Activated gamma-delta T cell treated with anti-CD3 and anti-CD28 coated beads, Interleukin-2, amount 50 U/mL, for 16 hours (primary cell): ENCODE measurements at regions not wholly inside any gene's neighbourhood (a gene's known extent, or its start where the extent isn't known, plus 50 kb on each side); places are given as distances from the start of the nearest gene placed in this dataset.

ENCODE experiments used
- DNase-seq: peaks from one replicate; pipeline ENCODE4 v3.0.0-alpha.2; 2020; ENCODE audit warnings: low read depth

DNA sequence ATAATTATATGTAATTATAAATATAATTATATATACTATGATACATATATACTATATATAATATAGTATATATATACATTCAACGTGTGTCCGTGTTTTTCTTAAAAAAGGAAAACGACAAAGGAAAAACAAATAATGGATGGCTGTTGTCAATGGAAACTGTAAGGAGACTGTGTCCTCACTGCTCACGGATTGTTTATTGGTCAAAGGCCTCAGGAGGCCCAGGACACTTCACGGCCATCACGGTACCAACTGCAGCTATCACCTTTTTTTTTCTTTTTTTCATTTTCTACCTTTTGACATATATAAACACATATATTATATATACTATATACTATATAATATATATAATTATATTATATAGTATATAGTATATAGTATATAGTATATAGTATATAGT lies 113.4 kb downstream of the SPTSSA start:
- DNase-seq = no peak

DNA sequence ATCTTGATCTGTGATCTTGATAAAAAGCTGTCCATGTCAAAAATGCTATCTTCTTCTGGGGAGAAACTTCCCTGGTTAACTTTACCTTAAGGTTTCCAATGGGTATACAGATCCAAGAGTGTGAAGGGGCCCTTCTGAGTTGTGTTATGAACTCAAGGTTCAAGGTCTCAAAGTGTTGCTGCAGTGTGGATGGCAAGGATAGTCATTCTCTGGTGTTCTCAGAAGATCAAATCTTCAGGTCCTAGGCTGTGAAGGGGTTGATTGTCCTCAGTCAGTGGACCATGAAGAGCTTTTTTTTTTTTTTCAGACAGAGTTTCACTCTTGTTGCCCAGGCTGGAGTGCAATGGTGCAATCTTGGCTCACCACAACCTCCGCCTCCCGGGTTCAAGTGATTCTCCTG lies 114.4 kb downstream of the SPTSSA start:
- no peak for DNase-seq

DNA sequence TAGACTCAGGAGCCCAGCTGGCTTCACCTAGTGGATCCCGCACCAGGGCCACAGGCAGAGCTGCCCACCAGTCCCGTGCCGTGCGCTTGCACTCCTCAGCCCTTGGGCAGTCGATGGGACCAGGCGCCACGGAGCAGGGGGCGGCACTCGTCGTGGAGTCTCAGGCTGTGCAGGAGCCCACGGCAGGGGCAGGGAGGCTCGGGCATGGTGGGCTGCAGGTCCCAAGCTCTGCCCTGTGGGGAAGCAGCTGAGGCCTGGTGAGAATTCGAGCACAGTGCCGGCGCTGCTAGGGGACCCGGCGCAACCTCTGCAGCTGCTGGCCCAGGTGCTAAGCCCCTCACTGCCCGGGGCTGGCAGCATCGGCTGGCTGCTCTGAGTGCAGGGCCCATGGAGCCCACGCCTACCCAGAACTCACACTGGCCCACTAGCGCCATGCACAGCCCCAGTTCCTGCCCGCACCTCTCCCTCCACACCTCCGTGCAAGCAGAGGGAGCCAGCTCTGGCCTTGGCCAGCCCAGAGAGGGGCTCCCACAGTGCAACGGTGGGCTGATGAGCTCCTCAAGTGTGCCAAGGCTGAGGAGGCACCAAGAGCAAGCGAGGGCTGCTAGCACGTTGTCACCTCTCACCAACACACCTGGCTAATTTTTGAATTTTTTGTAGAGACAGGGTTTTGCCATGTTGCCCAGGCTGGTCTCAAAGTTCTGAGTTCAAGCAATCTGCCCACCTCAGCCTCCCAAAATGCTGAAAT lies 116.1 kb downstream of the SPTSSA start:
- DNase-seq = no peak

DNA sequence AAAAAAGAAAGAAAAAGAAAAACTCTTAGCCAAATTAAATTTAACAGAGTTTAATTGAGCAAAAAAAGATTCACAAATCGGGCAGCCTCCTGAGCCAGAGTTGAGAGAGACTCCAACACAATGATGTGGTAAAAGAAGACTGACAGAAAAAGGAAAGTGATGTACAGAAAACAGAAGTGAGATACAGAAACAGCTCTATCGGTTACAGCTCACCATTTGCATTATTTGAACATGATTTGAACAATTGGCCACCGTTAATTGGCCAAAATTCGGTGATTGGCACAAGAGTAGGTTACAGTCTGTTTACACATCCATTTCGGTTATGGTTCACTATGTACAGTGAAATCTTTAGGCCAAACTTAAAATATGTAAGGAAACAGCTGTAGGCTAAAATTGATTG lies 117.7 kb downstream of the SPTSSA start:
- no peak for DNase-seq

DNA sequence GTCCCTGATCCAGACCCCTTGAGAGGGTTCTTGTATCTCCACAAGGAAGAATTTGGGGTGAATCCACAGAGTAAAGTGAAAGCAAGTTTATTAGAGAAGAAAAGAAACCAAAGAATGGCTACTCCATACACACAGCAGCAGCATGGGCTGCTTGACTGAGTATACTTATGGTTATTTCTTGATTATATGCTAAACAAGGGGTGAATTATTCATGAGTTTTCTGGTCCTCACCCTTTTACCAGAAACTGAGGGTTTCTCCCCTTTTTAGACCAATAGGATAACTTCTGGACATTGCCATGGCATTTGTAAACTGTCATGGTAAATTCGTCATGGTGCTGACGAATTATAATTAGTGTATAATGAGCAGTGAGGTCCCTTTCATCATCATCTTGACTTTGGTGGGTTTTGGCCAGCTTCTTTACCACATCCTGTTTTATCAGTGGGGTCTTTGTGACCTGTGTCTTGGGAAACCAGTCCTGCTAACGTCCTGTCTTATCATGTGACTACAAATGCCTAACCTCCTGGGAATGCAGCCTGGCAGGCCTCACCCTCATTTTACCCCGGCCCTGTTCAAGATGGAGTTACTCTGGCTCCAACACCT lies 121.9 kb downstream of the SPTSSA start:
- DNase-seq = no peak

DNA sequence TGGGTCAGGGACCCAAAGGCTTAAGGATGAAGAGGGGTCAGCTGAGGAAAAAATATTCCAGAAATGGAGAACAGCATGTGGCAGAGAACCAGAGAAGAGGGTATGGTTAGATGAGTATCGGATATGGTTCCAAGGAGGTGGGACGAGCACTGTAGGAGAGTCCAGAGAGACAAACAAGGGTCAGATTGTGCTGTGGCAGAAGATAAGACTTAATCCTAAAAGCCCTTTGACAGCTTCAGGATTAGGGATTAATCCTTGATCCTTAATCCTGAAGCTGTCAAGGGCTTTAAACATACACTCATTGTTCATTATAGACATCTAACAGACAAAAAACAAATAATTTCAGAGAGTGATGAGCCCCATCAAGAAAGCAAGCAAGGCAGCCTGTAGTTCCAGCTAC lies 124.0 kb downstream of the SPTSSA start:
- DNase-seq = no peak

DNA sequence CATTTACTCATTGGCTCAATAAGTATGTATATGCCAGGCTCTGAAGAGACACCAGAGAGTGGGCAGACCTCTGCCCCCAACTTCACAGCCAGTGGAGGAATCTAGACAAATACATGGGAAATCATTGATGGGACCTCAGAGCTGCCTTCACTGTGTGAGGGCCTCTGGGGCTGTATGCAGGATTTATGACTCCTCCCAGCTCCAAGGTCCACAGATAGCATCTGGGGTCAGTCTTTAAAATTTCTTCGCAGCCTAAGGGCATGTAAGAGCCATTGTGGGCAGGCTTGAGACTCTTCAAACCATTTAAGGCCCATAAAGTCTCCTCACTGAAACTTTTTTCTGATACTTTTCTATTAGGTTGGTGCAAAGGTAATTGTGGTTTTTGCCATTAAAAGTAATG lies 125.5 kb downstream of the SPTSSA start:
- no peak for DNase-seq

DNA sequence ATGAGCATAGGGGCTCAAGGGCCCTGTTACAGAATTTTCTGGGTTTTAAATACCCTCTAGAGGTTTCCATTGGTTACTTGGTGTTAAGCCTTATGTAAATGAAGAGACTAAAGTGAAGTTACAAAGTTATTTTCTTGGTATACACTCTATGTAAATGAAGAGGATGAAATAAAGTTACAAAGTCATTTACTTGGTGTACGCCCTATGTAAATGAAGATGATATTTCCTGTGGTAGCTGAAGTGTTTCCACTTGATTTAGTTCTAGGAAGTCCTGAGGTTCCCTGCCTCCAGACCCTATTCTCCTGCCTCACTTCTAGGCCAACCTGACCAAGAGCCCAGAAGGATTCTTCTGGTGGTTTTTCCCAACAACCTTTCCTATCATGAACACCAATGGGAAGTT lies 126.1 kb downstream of the SPTSSA start:
- no peak for DNase-seq

DNA sequence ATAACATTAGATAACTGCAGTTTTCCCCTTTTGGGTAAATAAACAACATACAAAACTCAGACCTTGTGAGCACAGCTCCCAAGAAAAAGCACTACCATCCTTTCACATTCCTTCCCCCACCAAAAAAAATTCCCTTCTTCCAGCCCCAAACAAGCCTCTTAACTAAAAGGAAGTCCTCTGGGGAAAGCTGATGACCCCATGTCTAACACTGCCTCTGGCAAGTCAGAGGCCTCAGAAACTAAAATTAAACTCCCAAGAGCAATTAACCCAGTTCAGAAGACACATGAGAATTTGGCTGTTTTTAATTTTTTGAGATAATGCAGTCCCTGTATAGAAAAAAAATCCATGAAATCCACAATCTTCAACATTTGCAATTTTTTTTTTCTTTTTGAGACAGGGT lies 127.7 kb downstream of the SPTSSA start:
- DNase-seq = no peak

DNA sequence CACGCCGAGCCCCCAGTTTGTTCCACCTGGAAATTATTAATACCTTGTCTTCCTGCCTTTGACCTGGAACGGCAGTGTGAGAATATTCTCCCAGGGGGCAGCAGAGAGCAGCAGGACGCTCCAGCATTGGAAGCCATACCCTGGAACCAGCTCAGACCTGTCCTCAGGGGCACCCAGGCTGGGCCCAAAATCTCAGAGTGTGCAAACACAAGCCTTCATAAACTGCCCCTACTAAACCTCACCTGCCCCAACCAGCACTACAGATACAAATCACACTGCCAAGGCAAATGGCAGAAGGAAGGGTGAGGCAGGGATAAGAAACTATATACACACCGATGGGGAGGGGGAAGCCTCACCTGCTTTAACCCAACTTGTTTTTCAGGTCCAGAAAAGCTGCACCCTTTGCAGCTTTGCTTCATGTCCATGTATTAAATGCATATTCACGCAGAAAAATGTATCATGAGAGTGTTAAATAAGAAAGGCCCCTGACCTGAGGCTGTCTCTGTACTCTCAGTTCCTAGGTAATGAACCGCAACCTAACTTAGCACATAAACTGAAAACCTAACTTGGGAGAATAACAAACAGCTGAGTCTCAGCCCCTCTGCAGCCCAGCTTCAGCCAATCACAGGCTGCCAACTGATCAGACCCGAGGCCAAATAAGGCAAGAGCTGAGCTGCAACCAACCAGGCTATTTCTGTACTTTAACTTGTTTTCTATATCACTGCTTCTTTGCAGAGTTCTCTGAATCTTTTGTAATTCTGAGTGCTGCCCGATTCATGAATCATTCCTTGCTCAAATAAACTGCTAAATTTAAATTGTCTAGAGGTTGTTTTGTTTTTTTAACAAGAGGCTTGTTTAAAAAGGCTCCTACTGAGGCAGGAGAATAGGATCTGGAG lies 130.1 kb downstream of the SPTSSA start:
- DNase-seq = peak; percentile 17

DNA sequence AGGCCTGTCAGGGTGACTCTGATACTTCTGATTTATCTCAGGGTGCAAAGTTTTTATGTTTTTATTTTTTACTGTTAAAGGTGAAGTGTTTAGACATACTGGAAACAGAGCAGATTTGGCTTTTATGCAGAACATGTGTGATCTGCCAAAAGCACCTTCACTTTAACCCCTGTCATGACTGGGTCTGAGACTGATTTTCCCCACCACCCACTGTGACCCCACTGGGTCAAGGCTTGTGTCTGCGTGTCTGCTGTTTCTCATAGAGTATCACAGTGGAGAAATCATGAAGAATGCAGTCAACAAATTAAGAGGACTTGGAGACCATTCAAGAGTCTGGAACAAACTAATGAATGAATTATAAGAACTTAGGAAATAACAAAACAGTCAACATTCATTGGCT lies 131.2 kb downstream of the SPTSSA start:
- DNase-seq = no peak

DNA sequence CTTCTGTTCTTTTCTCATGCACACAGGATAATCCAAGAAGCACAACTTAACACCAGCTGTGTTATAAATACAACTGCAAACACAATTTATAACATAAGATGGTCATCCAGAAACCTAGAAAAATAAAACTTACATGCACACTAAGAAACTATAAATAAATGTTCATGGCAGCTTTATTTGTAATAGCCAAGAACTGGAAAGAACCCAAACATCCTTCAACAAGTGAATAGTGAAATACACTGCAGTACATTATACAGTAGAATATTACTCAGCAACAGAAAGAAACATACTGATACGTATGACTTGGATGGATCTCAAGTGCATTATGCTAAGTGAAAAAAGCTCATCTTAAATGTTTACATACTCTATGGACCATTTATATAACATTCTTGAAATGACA lies 132.7 kb downstream of the SPTSSA start:
- DNase-seq = no peak

DNA sequence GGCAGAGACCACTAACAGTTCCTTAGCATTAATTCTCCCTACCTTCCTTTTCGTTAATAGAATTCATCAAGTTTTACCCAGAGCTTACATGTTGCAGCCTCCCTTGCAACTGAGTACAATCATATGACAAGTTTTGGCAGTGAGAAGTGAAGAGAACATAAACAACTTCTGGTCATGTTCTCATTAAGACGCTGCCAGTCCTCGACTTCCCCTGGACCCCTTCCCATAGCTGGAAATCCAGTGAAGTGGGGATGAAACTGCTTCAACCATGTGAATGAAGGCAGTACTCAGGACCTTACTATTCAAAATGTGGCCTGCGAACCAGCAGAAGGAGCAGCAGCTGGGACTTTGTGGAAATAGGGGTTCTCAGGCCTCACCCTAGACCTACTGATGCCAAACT lies 133.9 kb downstream of the SPTSSA start:
- no peak for DNase-seq

DNA sequence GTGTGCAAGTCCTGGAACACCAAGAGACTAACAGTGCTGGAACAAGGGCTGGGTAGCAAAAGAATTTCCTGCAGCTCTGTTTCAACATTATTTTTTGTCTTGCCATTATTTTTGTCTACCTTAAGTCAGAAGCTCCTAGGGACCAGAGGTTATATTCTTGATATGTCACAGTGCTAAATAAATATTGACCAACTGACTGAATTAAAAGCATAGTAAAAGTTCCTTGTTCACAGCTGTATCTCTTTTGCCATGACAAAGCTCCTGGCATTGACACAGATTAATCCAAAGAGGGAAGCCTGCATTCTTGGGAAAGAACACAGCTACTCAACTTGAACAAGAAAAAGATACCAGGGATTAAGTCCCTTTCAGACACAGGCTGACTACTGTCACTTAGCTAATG lies 136.5 kb downstream of the SPTSSA start:
- no peak for DNase-seq

DNA sequence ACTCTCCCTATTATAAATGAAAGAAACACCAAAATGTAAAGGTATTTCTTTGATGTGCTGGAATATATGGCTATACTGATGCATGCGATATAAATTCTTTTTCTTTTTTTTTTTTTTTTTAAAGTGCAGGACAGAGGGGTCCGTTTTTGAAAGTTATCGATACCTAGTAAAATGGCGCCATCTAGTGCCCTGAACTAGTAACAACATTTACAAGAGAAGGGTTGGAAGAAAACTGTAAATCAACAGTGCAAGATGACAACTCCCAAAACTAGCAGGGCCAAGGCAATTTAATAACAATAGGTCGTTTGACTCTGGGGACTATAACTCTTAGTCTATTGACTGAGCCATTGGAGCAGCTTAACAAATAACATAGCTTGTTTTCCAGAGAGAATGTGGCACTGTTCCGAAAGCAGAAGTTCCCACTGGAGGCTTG lies 137.7 kb downstream of the SPTSSA start:
- no peak for DNase-seq

DNA sequence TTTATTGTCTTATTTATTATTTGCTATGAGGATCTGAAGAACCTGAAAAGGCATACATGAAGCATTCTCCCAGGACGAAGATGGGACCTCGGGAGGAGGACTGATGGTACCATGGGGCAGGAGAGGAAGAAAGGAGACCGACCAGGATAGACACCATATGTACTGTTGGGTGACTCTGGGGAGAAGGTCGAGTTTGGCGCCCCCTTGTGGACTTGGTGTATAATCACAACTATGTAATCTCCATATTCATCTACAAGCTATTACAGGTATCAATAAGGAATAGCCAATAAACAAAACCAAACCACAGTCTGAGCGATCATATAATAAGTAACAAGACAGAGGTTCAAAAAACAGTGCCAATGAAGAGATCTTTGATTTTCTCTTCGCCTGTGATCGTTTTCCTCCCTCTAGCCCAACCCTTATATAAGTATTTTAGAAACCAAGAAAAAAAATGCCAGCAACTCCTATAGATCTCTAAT lies 139.1 kb downstream of the SPTSSA start:
- DNase-seq = peak; percentile 58

DNA sequence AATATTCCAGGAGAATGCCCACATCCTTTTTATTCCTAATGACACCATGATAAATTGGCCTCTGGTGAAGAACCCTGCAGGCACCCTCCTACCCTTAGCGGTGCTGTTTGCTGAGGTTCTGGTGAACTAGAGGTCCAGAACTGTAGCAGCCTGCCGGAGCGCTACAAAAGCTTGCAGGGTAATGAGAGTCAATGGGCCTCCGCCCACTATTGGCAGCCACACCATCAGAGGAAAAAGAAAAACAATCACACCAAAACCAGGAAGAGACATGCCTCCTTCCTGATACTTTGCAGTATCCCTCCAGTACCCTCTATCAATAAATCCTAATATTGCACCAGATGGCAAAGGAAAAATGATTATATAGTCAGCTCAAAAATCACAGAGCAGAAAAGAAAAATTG lies 142.9 kb downstream of the SPTSSA start:
- DNase-seq = no peak

DNA sequence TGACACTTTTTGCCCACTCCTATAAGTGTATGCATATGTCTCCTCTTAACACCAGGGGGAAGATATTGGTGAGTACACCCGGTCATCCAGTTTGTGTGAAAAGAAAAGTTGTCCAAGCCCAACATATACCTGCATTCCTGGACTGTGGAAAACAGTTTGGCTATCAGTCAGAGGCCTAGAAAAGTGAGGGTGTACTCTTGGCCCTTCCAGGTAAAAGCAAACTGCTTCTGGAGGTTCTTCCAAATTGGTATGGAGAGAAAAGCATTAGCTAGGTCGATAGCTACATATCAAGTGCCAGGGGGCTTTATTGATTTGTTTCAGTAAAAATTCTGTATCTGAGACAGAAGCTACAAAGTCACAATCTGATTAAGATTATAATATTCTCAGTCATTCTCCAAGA lies 144.0 kb downstream of the SPTSSA start:
- DNase-seq = no peak

DNA sequence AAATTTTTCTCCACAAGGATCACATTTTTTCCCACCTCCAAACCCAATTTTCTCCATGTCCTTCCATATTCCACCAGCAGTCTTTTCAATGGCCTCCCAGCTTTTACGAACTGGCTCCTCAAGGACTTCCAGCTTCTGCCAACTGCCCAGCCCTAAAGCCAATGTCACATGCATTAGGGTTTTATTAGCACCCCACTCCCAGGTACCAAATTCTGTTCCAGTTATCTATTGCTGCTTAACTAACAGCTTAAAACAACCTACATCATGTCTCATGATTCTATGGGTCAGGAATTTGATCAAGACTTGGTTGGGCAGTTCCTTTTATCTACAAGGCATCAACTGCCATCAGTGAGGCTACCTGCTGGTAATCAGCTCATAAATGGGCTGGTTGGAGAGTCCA lies 151.3 kb downstream of the SPTSSA start:
- no peak for DNase-seq

DNA sequence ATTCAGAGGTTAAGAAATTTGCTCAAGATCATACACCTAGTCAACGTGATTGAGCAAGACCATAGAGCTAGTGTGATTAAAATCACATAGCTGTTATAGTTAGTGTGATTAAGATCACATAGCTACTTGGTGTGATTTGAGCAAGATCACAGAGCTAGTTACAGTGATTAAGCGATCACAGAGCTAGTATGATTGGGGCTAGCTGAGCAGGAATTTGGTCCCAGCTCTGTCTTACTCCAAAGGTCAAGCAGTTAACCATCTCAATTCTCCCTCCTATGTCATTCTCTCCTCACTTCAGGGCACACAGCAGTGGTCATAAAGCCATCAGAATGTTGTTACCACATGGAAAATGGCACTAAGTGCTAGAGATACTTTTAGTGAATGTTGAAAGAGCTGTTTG lies 158.2 kb downstream of the SPTSSA start:
- no peak for DNase-seq

DNA sequence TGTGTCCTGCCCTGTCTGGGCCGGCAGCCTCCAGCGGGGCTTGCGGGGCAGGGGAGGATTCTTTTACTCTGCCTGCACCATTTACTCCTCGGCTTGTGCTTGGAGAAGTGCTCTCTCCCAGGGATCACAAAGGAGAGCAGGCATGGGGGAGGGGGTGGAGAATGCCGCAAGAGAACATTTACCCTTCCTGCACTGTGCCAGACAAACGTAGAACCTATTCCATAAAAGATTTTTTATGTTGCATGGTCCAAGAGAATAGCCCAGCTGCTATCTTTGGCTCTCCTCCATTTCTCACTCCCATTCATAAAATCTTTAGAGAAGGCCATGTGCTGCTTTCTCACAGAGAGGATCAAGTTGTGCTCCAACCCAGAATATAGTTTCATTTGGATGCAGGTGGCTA lies 159.4 kb downstream of the SPTSSA start:
- no peak for DNase-seq

DNA sequence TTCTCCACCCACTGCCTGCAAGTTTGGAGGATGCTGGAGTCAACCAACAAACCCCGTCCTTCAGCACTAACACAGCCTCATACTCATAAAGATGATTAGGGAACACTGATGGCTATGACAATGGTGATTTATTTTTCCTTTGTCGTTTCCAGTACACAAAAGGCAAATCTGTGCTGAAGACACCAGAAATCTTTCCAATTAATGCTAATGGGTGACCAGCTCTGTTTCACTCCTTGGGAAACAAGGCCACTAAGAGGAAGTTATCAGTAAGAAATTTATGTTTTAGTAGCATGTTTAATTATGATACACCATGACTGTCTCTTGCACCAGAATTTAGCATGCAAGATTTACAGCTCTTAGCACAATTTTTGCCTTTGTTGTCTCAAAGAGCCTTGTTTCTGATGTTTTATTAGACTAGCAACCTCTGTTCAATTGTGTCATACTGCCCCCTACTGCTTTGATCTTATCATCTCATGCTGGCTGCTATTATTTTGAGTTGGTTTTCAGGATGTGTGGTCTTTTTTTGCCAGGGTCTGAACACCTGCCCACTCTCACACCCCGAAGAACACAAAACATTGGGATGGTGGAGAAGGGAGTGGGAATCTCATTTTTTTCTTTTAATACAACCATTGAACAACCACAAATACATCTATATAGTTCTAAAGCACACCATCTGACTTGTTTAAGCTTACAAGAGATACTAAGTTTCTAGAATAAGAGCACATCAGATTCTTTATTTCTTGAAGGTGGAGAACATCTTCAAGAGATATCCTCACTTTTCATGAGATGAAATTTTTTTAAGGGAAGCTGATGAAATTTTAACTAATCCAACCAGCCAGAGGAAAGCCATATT lies 160.9 kb downstream of the SPTSSA start:
- no peak for DNase-seq
